ENCODE measurements at regions not wholly inside any gene's neighbourhood (a gene's known extent, or its start where the extent isn't known, plus 50 kb on each side); places are given as distances from the start of the nearest gene placed in this dataset.

- no peak overlapping the region for H3K4me3 Mint-ChIP-seq
Observed at GRCh38 chr1:118366286-118366685, 181.3 kb upstream of the SPAG17 start.

GRCh38 chr1:118364882-118365281, 179.9 kb upstream of the SPAG17 start:
- WGBS (ENCODE audit: insufficient coverage), result no CpG with 5 or more reads among the region's 1 CpG
- Mint-ChIP-seq H3K36me3 (no peaks in the 10 kb centered on the region), H3K9me3 (peaks cover 0 to 14% (median 6%) of the 10 kb centered on the region in 7 donors), H3K27ac (no peak overlapping the region), H3K4me3 (no peak overlapping the region), H3K27me3 (ENCODE audit: low read depth in 3 of 3) (peaks cover 0 to 2% (median 0%) of the 10 kb centered on the region in 3 donors), H3K4me1 (no peaks in the 10 kb centered on the region)
- no peaks in the 10 kb centered on the region for H3K27me3 ChIP-seq (ENCODE audit: control insufficient read depth in 2 of 2, insufficient read depth in 2 of 2, low read length in 2 of 2)
- DNase-seq, result no peak
- no peaks in the 10 kb centered on the region for H4K20me1 ChIP-seq (ENCODE audit: insufficient read depth, low read length)
- no peak overlapping the region for H3K9ac ChIP-seq (ENCODE audit: insufficient read depth, low read length, poor library complexity, severe bottlenecking)
- H2AFZ ChIP-seq (ENCODE audit: insufficient read depth, low read depth, low read length, poor library complexity, severe bottlenecking), result no peak overlapping the region
- H3K9me3 ChIP-seq (replicated peaks in 1 of 2; ENCODE audit: control insufficient read depth in 1 of 2, insufficient read depth in 1 of 2, low read length in 2 of 2), result peaks cover 4 to 32% of the 10 kb centered on the region in 2 donors
- no peaks in the 10 kb centered on the region for H3K36me3 ChIP-seq (replicated peaks in 1 of 2; ENCODE audit: control insufficient read depth in 1 of 2, insufficient read depth in 2 of 2, low read length in 2 of 2)
- H3K79me2 ChIP-seq (ENCODE audit: insufficient read depth, low read length), result no peaks in the 10 kb centered on the region
- no peak overlapping the region for H3K4me3 ChIP-seq (replicated peaks in 1 of 3; ENCODE audit: low read depth in 2 of 3, low read length in 3 of 3)
- H3K27ac ChIP-seq (ENCODE audit: low read depth in 1 of 2, low read length in 2 of 2), result no peak overlapping the region
- no peak for TF ChIP-seq CTCF (IDR thresholded peaks at IDR 0.05)
- H3K4me2 ChIP-seq (replicated peaks; ENCODE audit: extremely low read depth, low read length, poor library complexity, severe bottlenecking), result no peak overlapping the region
- intact Hi-C loops (cut with micrococcal nuclease), result no loop called here
- no peaks in the 10 kb centered on the region for H3K4me1 ChIP-seq (ENCODE audit: control insufficient read depth in 1 of 2, insufficient read depth in 2 of 2, low read length in 2 of 2)

More at GRCh38 chr1:118366286-118366685, 181.3 kb upstream of the SPAG17 start:
- no peaks in the 10 kb centered on the region for H3K36me3 Mint-ChIP-seq
- no peak for DNase-seq
- no peaks in the 10 kb centered on the region for H3K4me1 Mint-ChIP-seq
- Histone ChIP-seq H3K9me3 (replicated peaks in 1 of 2; ENCODE audit: control insufficient read depth in 1 of 2, insufficient read depth in 1 of 2, low read length in 2 of 2) (peaks cover 4 to 32% of the 10 kb centered on the region in 2 donors), H4K20me1 (ENCODE audit: insufficient read depth, low read length) (no peaks in the 10 kb centered on the region), H3K4me1 (ENCODE audit: control insufficient read depth in 1 of 2, insufficient read depth in 2 of 2, low read length in 2 of 2) (no peaks in the 10 kb centered on the region), H3K36me3 (replicated peaks in 1 of 2; ENCODE audit: control insufficient read depth in 1 of 2, insufficient read depth in 2 of 2, low read length in 2 of 2) (no peaks in the 10 kb centered on the region), H3K79me2 (ENCODE audit: insufficient read depth, low read length) (no peaks in the 10 kb centered on the region), H3K4me3 (replicated peaks in 1 of 3; ENCODE audit: low read depth in 2 of 3, low read length in 3 of 3) (no peak overlapping the region), H3K27ac (ENCODE audit: low read depth in 1 of 2, low read length in 2 of 2) (no peak overlapping the region), H3K4me2 (replicated peaks; ENCODE audit: extremely low read depth, low read length, poor library complexity, severe bottlenecking) (no peak overlapping the region), H3K27me3 (ENCODE audit: control insufficient read depth in 2 of 2, insufficient read depth in 2 of 2, low read length in 2 of 2) (no peaks in the 10 kb centered on the region), H3K9ac (ENCODE audit: insufficient read depth, low read length, poor library complexity, severe bottlenecking) (no peak overlapping the region), H2AFZ (ENCODE audit: insufficient read depth, low read depth, low read length, poor library complexity, severe bottlenecking) (no peak overlapping the region)
- intact Hi-C loops (cut with micrococcal nuclease), result no loop called here
- peaks cover 4 to 14% (median 5%) of the 10 kb centered on the region in 7 donors for H3K9me3 Mint-ChIP-seq
- H3K27me3 Mint-ChIP-seq (ENCODE audit: low read depth in 3 of 3), result peaks cover 0 to 2% (median 0%) of the 10 kb centered on the region in 3 donors
- TF ChIP-seq CTCF (IDR thresholded peaks at IDR 0.05), result no peak
- WGBS (ENCODE audit: insufficient coverage), result no CpG with 5 or more reads among the region's 1 CpG
- H3K27ac Mint-ChIP-seq, result no peak overlapping the region
